HG03457 (cell line): ENCODE measurements at regions not wholly inside any gene's neighbourhood (a gene's known extent, or its start where the extent isn't known, plus 50 kb on each side); places are given as distances from the start of the nearest gene placed in this dataset.
"Not testable (repeated sequence)": the region's sequence is repeated elsewhere in the genome, so short reads cannot be mapped to it uniquely, and the experiment has no call there.

Experiments
- ATAC-seq: cut with Tn5 transposase; IDR thresholded peaks from one replicate; pipeline ENCODE4 v1.9.1; 2021; ENCODE audit warnings: moderate number of reproducible peaks; ENCODE audit not compliant: unreplicated experiment

- no peak for ATAC-seq
These were observed 130.5 kb downstream of the SMIM20 start for GRCh38 chr4:26044524-26044923.

- no peak for ATAC-seq
These were observed 131.0 kb downstream of the SMIM20 start for GRCh38 chr4:26044983-26045382.

- no peak for ATAC-seq
These were observed 133.8 kb downstream of the SMIM20 start for GRCh38 chr4:26047795-26048194.

- no peak for ATAC-seq
These were observed 134.4 kb downstream of the SMIM20 start for GRCh38 chr4:26048378-26048882.

- ATAC-seq, result no peak
These were observed 134.9 kb downstream of the SMIM20 start for GRCh38 chr4:26048950-26049349.

- ATAC-seq, result no peak
These were observed 135.4 kb downstream of the SMIM20 start for GRCh38 chr4:26049447-26049846.

GRCh38 chr4:26050212-26050643 lies 136.2 kb downstream of the SMIM20 start:
- no peak for ATAC-seq

- no peak for ATAC-seq
These were observed 136.7 kb downstream of the SMIM20 start for GRCh38 chr4:26050671-26051070.

- no peak for ATAC-seq
These were observed 137.2 kb downstream of the SMIM20 start for GRCh38 chr4:26051240-26051639.

- no peak for ATAC-seq
These were observed 138.9 kb downstream of the SMIM20 start for GRCh38 chr4:26052663-26053541.

- no peak for ATAC-seq
These were observed 139.7 kb downstream of the SMIM20 start for GRCh38 chr4:26053761-26054160.

GRCh38 chr4:26055855-26056254 lies 141.8 kb downstream of the SMIM20 start:
- ATAC-seq, result no peak

GRCh38 chr4:26056406-26056805 lies 142.4 kb downstream of the SMIM20 start:
- no peak for ATAC-seq

- ATAC-seq, result not testable (repeated sequence)
These were observed 143.8 kb downstream of the SMIM20 start for GRCh38 chr4:26057839-26058238.

GRCh38 chr4:26058537-26058936 lies 144.5 kb downstream of the SMIM20 start:
- ATAC-seq, result no peak

- ATAC-seq, result no peak
These were observed 145.6 kb downstream of the SMIM20 start for GRCh38 chr4:26059391-26060154.

GRCh38 chr4:26060286-26060685 lies 146.3 kb downstream of the SMIM20 start:
- no peak for ATAC-seq

GRCh38 chr4:26061248-26061986 lies 147.4 kb downstream of the SMIM20 start:
- no peak for ATAC-seq

GRCh38 chr4:26062215-26062614 lies 148.2 kb downstream of the SMIM20 start:
- ATAC-seq, result no peak

GRCh38 chr4:26064009-26064408 lies 150.0 kb downstream of the SMIM20 start:
- not testable (repeated sequence) for ATAC-seq

- ATAC-seq, result no peak
These were observed 151.8 kb downstream of the SMIM20 start for GRCh38 chr4:26065833-26066232.
